GM19035 (cell line): ENCODE measurements at regions not wholly inside any gene's neighbourhood (a gene's known extent, or its start where the extent isn't known, plus 50 kb on each side); places are given as distances from the start of the nearest gene placed in this dataset.

Experiments used
- ATAC-seq: cut with Tn5 transposase; IDR thresholded peaks from one replicate; pipeline ENCODE4 v1.9.1; 2021; ENCODE audit not compliant: unreplicated experiment

DNA sequence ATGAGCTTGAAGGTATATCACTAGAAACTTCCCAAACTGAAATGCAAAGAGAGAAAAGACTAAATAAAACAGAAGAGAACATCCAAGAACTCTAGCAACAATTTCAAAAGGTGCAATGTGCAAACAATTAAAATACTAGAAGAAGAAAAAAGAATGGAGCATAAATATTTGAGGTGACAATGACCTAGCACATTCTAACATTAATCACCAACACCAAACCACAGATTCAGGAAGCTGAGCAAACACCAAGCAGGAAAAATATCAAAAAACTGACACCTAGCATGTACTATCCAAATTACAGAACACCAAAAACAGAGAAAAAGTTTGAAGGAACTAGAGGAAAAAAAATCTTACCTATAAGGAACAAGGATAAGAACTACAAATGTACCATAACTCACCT is 460.8 kb downstream of the IRS1 start:
- no peak for ATAC-seq

GRCh38 chr2:226337941-226338600 is 461.5 kb downstream of the IRS1 start:
- ATAC-seq = no peak

- no peak for ATAC-seq
These were observed 463.3 kb downstream of the IRS1 start for GRCh38 chr2:226336283-226336682.

DNA sequence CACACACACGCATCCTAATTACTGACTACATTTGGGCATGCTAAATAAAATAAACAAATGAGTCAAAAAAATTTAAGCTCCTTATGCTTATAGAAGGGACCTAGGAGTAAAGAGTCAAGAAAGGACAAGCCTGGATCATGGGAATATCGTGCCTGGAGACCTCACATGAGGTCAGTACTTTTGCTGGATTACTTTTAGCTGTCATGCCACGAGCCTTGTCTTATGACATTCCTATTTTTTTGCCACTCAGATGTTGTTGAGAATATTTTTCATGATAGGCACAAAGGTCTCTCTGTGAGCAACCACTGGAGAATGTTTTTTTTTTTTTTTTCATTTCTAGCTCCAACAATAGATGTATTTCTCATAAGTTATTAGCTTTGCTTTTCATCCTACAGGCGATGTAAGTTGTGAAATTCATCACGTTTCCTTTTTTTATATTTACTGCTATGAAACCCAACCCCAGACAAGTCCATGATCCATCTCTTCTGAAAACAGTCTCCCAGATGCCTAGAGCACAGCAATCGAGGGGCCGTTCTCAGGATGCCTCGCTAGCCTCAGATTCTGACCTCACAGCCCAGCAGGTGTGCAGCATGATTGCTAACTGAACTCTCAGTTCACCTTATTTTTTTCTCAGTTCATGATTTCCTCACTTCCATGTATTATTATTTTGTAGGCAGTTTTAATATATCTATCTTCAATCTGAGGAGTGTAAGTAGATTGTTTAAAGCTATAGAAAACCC is 464.5 kb downstream of the IRS1 start:
- no peak for ATAC-seq

GRCh38 chr2:226333388-226333787 is 466.2 kb downstream of the IRS1 start:
- no peak for ATAC-seq

- no peak for ATAC-seq
These were observed 469.4 kb downstream of the IRS1 start for GRCh38 chr2:226330206-226330605.

- ATAC-seq = no peak
These were observed 470.4 kb downstream of the IRS1 start for GRCh38 chr2:226329180-226329579.

GRCh38 chr2:226327830-226328229 is 471.8 kb downstream of the IRS1 start:
- ATAC-seq = no peak

- ATAC-seq = no peak
These were observed 474.1 kb downstream of the IRS1 start for GRCh38 chr2:226325526-226325925.

- ATAC-seq = no peak
These were observed 479.3 kb downstream of the IRS1 start for GRCh38 chr2:226320076-226320948.

GRCh38 chr2:226317970-226318369 is 481.6 kb downstream of the IRS1 start:
- ATAC-seq = no peak

GRCh38 chr2:226313060-226313459 is 486.6 kb downstream of the IRS1 start:
- ATAC-seq = no peak

- ATAC-seq = no peak
These were observed 487.5 kb downstream of the IRS1 start for GRCh38 chr2:226312155-226312554.

DNA sequence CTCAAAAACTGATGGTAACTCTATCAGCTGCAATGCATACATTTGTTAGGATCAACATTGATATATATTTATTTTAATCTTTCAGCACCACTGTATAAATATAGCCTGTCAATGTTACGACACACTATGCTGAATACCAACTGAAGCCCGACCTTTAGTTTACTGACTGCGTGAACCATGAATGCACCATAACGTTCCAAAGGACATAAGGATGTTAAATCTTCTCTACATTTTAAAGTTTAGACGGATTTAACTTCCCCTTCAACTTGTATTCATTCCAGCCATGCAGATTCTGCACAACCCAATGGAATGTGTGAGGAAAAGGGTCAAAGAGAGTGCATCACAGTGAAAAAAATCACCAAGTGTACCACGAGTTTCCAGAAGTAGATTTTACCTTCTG is 489.5 kb downstream of the IRS1 start:
- ATAC-seq = no peak

GRCh38 chr2:226308986-226309385 is 490.6 kb downstream of the IRS1 start:
- no peak for ATAC-seq

DNA sequence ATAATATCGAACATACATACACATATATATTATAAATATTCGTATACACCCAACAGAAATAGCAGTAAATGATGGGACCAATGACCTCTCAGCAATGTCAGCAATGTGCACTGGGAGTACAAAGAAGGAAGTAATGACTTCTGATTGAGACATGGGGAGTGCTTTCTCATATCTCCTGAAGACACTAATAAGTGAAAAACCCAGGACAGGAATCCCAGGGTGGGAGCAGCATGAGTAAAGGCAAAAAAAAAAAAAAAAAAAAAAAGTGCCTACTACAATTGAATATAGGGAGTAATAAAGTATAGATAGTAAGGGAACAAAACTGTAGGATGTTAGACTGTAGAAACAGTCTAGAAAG is 491.3 kb downstream of the IRS1 start:
- ATAC-seq = no peak

DNA sequence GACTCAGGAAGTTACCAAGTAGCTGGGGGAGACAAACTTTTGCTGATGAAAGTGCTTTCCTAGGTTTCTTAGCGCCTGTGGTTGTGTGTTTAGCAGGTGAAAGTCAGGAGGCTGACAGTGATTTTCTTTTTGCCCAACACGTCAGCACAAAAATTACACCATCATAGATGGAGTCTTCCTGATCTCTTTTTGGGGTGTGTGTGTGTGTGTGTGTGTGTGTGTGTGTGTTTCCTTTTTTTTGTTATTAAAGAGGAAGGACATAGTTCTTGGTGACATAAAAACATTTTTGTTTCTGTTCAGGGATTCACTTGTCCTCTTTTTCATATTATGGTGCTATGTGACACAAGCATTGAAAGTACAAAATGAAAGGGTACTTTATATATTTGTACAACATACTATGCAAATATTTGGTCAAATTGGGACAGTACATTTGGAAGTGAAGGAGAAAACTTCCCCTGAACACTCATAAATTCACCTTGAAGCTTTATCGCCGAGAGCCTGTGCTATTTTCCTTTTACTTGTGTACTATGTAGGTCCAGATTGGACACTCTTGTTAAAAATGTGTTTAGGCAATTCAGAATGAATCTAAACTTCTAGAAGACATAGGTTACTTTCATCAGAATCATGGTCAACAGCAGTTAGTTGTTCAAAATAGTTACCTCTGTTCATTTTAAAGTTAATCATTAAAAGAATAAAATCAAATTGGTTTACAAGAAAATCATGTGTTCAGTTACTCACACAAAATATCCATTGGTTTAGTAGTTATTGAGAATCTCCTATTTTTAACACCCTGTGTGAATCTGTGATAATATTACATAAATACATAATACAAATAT is 491.9 kb downstream of the IRS1 start:
- no peak for ATAC-seq

GRCh38 chr2:226306969-226307368 is 492.7 kb downstream of the IRS1 start:
- ATAC-seq = no peak

- ATAC-seq = no peak
These were observed 495.3 kb downstream of the IRS1 start for GRCh38 chr2:226304308-226304707.

- ATAC-seq = no peak
These were observed 495.9 kb downstream of the IRS1 start for GRCh38 chr2:226303707-226304106.
